Islet precursor cell (in vitro differentiated cells): ENCODE measurements at regions not wholly inside any gene's neighbourhood (a gene's known extent, or its start where the extent isn't known, plus 50 kb on each side); places are given as distances from the start of the nearest gene placed in this dataset.
A peak's percentile ranks its signal among the peaks of the same experiment; 100 is the strongest.

Experiments used
- DNase-seq: peaks from one replicate; pipeline ENCODE4 v3.0.0-alpha.2; 2018

- DNase-seq = no peak
Observed at GRCh38 chr12:90193500-90193899, 484.9 kb upstream of the ATP2B1 start.

- DNase-seq = no peak
Observed at GRCh38 chr12:90188857-90189256, 480.2 kb upstream of the ATP2B1 start.

- no peak for DNase-seq
Observed at GRCh38 chr12:90183201-90183600, 474.6 kb upstream of the ATP2B1 start.

- no peak for DNase-seq
Observed at GRCh38 chr12:90181216-90181615, 472.6 kb upstream of the ATP2B1 start.

- DNase-seq = no peak
Observed at GRCh38 chr12:90174956-90175355, 466.3 kb upstream of the ATP2B1 start.

GRCh38 chr12:90174198-90174510 lies 465.5 kb upstream of the ATP2B1 start:
- no peak for DNase-seq

- DNase-seq = no peak
Observed at GRCh38 chr12:90173499-90174197, 465.0 kb upstream of the ATP2B1 start.

GRCh38 chr12:90172524-90172923 lies 463.9 kb upstream of the ATP2B1 start:
- DNase-seq = no peak

GRCh38 chr12:90170740-90171139 lies 462.1 kb upstream of the ATP2B1 start:
- DNase-seq = no peak

GRCh38 chr12:90167518-90168208 lies 459.0 kb upstream of the ATP2B1 start:
- no peak for DNase-seq

GRCh38 chr12:90166671-90167070 lies 458.0 kb upstream of the ATP2B1 start:
- DNase-seq = no peak

GRCh38 chr12:90166012-90166411 lies 457.4 kb upstream of the ATP2B1 start:
- DNase-seq = no peak

GRCh38 chr12:90163975-90164374 lies 455.3 kb upstream of the ATP2B1 start:
- DNase-seq = no peak

GRCh38 chr12:90153827-90154226 lies 445.2 kb upstream of the ATP2B1 start:
- DNase-seq = no peak

- DNase-seq = peak; percentile 99
Observed at GRCh38 chr12:90152897-90153624, 444.4 kb upstream of the ATP2B1 start.

- no peak for DNase-seq
Observed at GRCh38 chr12:90151491-90152015, 442.9 kb upstream of the ATP2B1 start.

- DNase-seq = no peak
Observed at GRCh38 chr12:90149453-90149852, 440.8 kb upstream of the ATP2B1 start.

- no peak for DNase-seq
Observed at GRCh38 chr12:90129366-90130030, 420.9 kb upstream of the ATP2B1 start.

- DNase-seq = no peak
Observed at GRCh38 chr12:90128526-90128925, 419.9 kb upstream of the ATP2B1 start.

GRCh38 chr12:90126125-90126524 lies 417.5 kb upstream of the ATP2B1 start:
- no peak for DNase-seq

- no peak for DNase-seq
Observed at GRCh38 chr12:90124914-90125313, 416.3 kb upstream of the ATP2B1 start.

- DNase-seq = no peak
Observed at GRCh38 chr12:90124289-90124688, 415.7 kb upstream of the ATP2B1 start.

- DNase-seq = no peak
Observed at GRCh38 chr12:90122681-90123080, 414.0 kb upstream of the ATP2B1 start.
